ENCODE measurements at regions not wholly inside any gene's neighbourhood (a gene's known extent, or its start where the extent isn't known, plus 50 kb on each side); places are given as distances from the start of the nearest gene placed in this dataset.

DNA sequence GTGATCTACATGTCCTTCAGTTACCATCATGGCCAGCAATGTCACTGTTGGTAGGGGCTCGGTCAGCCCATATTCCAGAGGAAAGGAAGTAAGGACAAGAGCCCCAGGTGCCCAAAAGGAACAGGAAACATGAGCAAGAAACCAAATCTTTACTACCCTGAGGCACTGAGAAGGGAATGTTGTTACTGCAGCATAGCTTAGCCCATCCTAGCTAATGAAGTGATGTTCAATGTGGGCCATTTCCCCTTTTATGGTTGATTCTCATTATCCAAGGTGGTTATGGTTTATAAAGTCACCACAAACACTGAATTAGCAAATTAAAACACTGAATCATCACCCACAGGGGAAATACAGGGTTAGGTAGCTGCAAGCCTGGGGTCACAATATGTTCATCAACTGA is 88.4 kb upstream of the C10orf90 start:
- no peak for TF ChIP-seq POLR2AphosphoS5 (IDR thresholded peaks at IDR 0.05; ENCODE audit: low read length)
- no peak for TF ChIP-seq POLR2A (IDR thresholded peaks at IDR 0.05; ENCODE audit: low read depth, low read length)
- TF ChIP-seq TAF1 (IDR thresholded peaks at IDR 0.05; ENCODE audit: borderline replicate concordance, low read depth, low read length) = no peak
- no peak for TF ChIP-seq NR2C2 (IDR thresholded peaks at IDR 0.05; ENCODE audit: borderline replicate concordance, control insufficient read depth, insufficient read length, low read depth)
- TF ChIP-seq, protein P1, sequence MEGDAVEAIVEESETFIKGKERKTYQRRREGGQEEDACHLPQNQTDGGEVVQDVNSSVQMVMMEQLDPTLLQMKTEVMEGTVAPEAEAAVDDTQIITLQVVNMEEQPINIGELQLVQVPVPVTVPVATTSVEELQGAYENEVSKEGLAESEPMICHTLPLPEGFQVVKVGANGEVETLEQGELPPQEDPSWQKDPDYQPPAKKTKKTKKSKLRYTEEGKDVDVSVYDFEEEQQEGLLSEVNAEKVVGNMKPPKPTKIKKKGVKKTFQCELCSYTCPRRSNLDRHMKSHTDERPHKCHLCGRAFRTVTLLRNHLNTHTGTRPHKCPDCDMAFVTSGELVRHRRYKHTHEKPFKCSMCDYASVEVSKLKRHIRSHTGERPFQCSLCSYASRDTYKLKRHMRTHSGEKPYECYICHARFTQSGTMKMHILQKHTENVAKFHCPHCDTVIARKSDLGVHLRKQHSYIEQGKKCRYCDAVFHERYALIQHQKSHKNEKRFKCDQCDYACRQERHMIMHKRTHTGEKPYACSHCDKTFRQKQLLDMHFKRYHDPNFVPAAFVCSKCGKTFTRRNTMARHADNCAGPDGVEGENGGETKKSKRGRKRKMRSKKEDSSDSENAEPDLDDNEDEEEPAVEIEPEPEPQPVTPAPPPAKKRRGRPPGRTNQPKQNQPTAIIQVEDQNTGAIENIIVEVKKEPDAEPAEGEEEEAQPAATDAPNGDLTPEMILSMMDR (IDR thresholded peaks at IDR 0.05 in 2 of 3, conservative IDR thresholded peaks at IDR 0.05 in 1 of 3; ENCODE audit: control insufficient read depth in 2 of 3, extremely low read depth in 1 of 3, insufficient read depth in 1 of 3, low read depth in 3 of 3, low read length in 3 of 3) = no peak
- TF ChIP-seq, protein P2, sequence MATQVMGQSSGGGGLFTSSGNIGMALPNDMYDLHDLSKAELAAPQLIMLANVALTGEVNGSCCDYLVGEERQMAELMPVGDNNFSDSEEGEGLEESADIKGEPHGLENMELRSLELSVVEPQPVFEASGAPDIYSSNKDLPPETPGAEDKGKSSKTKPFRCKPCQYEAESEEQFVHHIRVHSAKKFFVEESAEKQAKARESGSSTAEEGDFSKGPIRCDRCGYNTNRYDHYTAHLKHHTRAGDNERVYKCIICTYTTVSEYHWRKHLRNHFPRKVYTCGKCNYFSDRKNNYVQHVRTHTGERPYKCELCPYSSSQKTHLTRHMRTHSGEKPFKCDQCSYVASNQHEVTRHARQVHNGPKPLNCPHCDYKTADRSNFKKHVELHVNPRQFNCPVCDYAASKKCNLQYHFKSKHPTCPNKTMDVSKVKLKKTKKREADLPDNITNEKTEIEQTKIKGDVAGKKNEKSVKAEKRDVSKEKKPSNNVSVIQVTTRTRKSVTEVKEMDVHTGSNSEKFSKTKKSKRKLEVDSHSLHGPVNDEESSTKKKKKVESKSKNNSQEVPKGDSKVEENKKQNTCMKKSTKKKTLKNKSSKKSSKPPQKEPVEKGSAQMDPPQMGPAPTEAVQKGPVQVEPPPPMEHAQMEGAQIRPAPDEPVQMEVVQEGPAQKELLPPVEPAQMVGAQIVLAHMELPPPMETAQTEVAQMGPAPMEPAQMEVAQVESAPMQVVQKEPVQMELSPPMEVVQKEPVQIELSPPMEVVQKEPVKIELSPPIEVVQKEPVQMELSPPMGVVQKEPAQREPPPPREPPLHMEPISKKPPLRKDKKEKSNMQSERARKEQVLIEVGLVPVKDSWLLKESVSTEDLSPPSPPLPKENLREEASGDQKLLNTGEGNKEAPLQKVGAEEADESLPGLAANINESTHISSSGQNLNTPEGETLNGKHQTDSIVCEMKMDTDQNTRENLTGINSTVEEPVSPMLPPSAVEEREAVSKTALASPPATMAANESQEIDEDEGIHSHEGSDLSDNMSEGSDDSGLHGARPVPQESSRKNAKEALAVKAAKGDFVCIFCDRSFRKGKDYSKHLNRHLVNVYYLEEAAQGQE (IDR thresholded peaks at IDR 0.05; ENCODE audit: low read depth, low read length) = no peak
- TF ChIP-seq NFIC (IDR thresholded peaks at IDR 0.05; ENCODE audit: low read depth, low read length) = no peak
- TF ChIP-seq EZH2 (IDR thresholded peaks at IDR 0.05; ENCODE audit: borderline replicate concordance, control insufficient read depth, low read depth, low read length) = no peak
- no peak for TF ChIP-seq BRCA1 (IDR thresholded peaks at IDR 0.05; ENCODE audit: low read depth, low read length)

All from GM12878 (cell line).